Central memory CD8-positive, alpha-beta T cell (primary cell): ENCODE measurements at regions not wholly inside any gene's neighbourhood (a gene's known extent, or its start where the extent isn't known, plus 50 kb on each side); places are given as distances from the start of the nearest gene placed in this dataset.

Source experiments
- ATAC-seq: fragments of 150-1000 bp; cut with Tn5 transposase; replicated peaks from 2 replicates; pipeline ENCODE4 v1.10.0; 2022; ENCODE audit warnings: mild to moderate bottlenecking, moderate FRiP score, moderate number of reproducible peaks; ENCODE audit not compliant: poor library complexity, severe bottlenecking; ENCODE audit errors: extremely low read depth
- DNase-seq, 2 donors: peaks; one replicate each; pipeline ENCODE4 v3.0.0; 2021; ENCODE audit warnings: low spot score in 2 of 2
- H3K27ac Mint-ChIP-seq: one replicate; pipeline ENCODE4 v1.8.0; 2022; ENCODE audit warnings: low read depth, mild to moderate bottlenecking, moderate library complexity, mixed read lengths
- H3K27me3 Mint-ChIP-seq: one replicate; pipeline ENCODE4 v1.8.0; 2022; ENCODE audit warnings: mixed read lengths
- H3K36me3 Mint-ChIP-seq: one replicate; pipeline ENCODE4 v1.8.0; 2022; ENCODE audit warnings: mild to moderate bottlenecking, moderate library complexity, mixed read lengths; ENCODE audit not compliant: insufficient read depth
- H3K4me1 Mint-ChIP-seq: one replicate; pipeline ENCODE4 v1.8.0; 2022; ENCODE audit warnings: mixed read lengths
- H3K4me3 Mint-ChIP-seq: one replicate; pipeline ENCODE4 v1.8.0; 2022; ENCODE audit warnings: mild to moderate bottlenecking, moderate library complexity, mixed read lengths
- H3K9me3 Mint-ChIP-seq: one replicate; pipeline ENCODE4 v1.8.0; 2022; ENCODE audit warnings: mixed read lengths

DNA sequence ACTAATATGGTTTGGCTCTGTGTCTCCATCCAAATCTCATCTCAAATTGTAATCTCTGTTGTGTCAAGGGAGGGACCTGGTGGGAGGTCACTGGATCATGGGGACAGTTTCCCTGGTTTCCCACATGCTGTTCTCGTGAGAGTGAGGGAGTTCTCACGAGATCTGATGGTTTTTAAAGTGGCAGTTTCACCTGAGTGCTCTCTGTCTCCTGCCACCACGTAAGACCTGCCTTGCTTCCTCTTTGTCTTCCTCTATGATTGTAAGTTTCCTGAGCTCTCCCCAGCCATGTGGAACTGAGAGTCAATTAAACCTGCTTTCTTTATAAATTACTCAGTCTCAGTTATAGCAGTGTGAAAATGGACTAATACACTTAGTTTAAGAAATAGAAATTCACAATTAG lies 228.9 kb downstream of the CD47 start:
- no peak overlapping the region for H3K4me3 Mint-ChIP-seq
- no peak overlapping the region for H3K27ac Mint-ChIP-seq
- no peak for DNase-seq
- no peak for ATAC-seq
- peaks cover 1% of the 10 kb centered on the region for H3K36me3 Mint-ChIP-seq
- peaks cover 5% of the 10 kb centered on the region for H3K4me1 Mint-ChIP-seq
- H3K9me3 Mint-ChIP-seq: no peaks in the 10 kb centered on the region
- peaks cover 36% of the 10 kb centered on the region for H3K27me3 Mint-ChIP-seq

- no peak overlapping the region for H3K4me3 Mint-ChIP-seq
- ATAC-seq: no peak
- no peaks in the 10 kb centered on the region for H3K9me3 Mint-ChIP-seq
- peaks cover 1% of the 10 kb centered on the region for H3K36me3 Mint-ChIP-seq
- peaks cover 5% of the 10 kb centered on the region for H3K4me1 Mint-ChIP-seq
- H3K27ac Mint-ChIP-seq: no peak overlapping the region
- DNase-seq: no peak
- H3K27me3 Mint-ChIP-seq: peaks cover 31% of the 10 kb centered on the region
Observed at GRCh38 chr3:107861422-107861821, 229.4 kb downstream of the CD47 start.
